K562 (cell line): ENCODE measurements at regions not wholly inside any gene's neighbourhood (a gene's known extent, or its start where the extent isn't known, plus 50 kb on each side); places are given as distances from the start of the nearest gene placed in this dataset.
A peak's percentile ranks its signal among the peaks of the same experiment; 100 is the strongest.

Source experiments
- ADNP ChIP-seq: fragments of 200-800 bp; sonication (Bioruptor generic); IDR thresholded peaks from 2 replicates; pipeline ENCODE4 v1.6.1; 2016; ENCODE audit warnings: missing genetic modification characterization, missing compliant biosample characterization
- BCOR ChIP-seq: fragments of 450-650 bp; IDR thresholded peaks from 2 replicates; pipeline ENCODE4 v1.6.1; 2016
- BRD4 ChIP-seq: fragments of 200-600 bp; sonication (generic); IDR thresholded peaks from 2 replicates; pipeline ENCODE4 v1.6.1; 2017; ENCODE audit warnings: inconsistent platforms
- CBX3 ChIP-seq, 2 experiments: IDR thresholded peaks; 1 replicate in 1 of 2; 2 replicates in 1 of 2; pipeline ENCODE4 v1.6.1; 2012; ENCODE audit warnings: inconsistent platforms in 2 of 2, low read length in 2 of 2, borderline replicate concordance in 1 of 2, control low read depth in 1 of 2
- CCNT2 ChIP-seq: IDR thresholded peaks from 2 replicates; pipeline ENCODE4 v1.6.1; 2011; ENCODE audit warnings: borderline replicate concordance, low read depth, mild to moderate bottlenecking, moderate library complexity, mixed read lengths, low read length; ENCODE audit not compliant: insufficient read length; ENCODE audit errors: extremely low read depth
- CTBP1 ChIP-seq: fragments of 450-650 bp; IDR thresholded peaks from 2 replicates; pipeline ENCODE4 v1.6.1; 2016; ENCODE audit warnings: borderline replicate concordance
- ESRRA ChIP-seq: fragments of 450-650 bp; IDR thresholded peaks from 2 replicates; pipeline ENCODE4 v1.6.1; 2014; ENCODE audit warnings: low read depth, mild to moderate bottlenecking, moderate library complexity, borderline replicate concordance
- FOSL1 ChIP-seq: fragments of 200-800 bp; sonication (Bioruptor generic); conservative IDR thresholded peaks from 2 replicates; pipeline ENCODE4 v1.6.1; 2016; ENCODE audit warnings: missing genetic modification characterization, missing compliant biosample characterization
- FOXJ3 ChIP-seq: sonication (generic); formaldehyde crosslinking; IDR thresholded peaks from 2 replicates; pipeline ENCODE4 v1.4.0; 2020; ENCODE audit warnings: mild to moderate bottlenecking, missing genetic modification reagents
- HNRNPUL1 ChIP-seq: fragments of 200-400 bp; formaldehyde crosslinking; IDR thresholded peaks from 2 replicates; pipeline ENCODE4 v1.6.1; 2017; ENCODE audit warnings: low read length
- KAT7 ChIP-seq: sonication (generic); formaldehyde crosslinking; IDR thresholded peaks from 2 replicates; pipeline ENCODE4 v1.8.0; 2022; ENCODE audit warnings: missing genetic modification reagents, mild to moderate bottlenecking, borderline replicate concordance
- MCM3 ChIP-seq: fragments of 450-650 bp; IDR thresholded peaks from 2 replicates; pipeline ENCODE4 v1.6.1; 2016
- MED1 ChIP-seq: sonication (generic); formaldehyde crosslinking; IDR thresholded peaks from 2 replicates; pipeline ENCODE4 v1.8.1; 2023; ENCODE audit warnings: missing genetic modification reagents, borderline replicate concordance
- MYC ChIP-seq, 2 experiments: fragments of 250-450 bp in 1 of 2; sonication (Bioruptor Pico) in 1 of 2; IDR thresholded peaks; 2 replicates each; pipeline versions ENCODE4 v1.5.1 to v1.6.1; 2012 to 2021; ENCODE audit warnings: low read depth in 2 of 2, borderline replicate concordance in 1 of 2, improper control_type of control experiment in 1 of 2, low read length in 1 of 2, mild to moderate bottlenecking in 1 of 2, moderate library complexity in 1 of 2
- NCOR1 ChIP-seq: fragments of 450-650 bp; IDR thresholded peaks from 2 replicates; pipeline ENCODE4 v1.6.1; 2016; ENCODE audit warnings: mild to moderate bottlenecking, moderate library complexity
- NR2C2 ChIP-seq, 2 experiments: fragments of 200-800 bp in 1 of 2; sonication (Bioruptor generic) in 1 of 2; sonication (generic) in 1 of 2; formaldehyde crosslinking in 1 of 2; IDR thresholded peaks; 2 replicates each; pipeline versions ENCODE4 v1.6.1 to v1.8.0; 2016 to 2022; ENCODE audit warnings: mild to moderate bottlenecking in 1 of 2, missing compliant biosample characterization in 1 of 2, missing genetic modification characterization in 1 of 2, missing genetic modification reagents in 1 of 2
- PHB2 ChIP-seq: fragments of 450-650 bp; IDR thresholded peaks from 2 replicates; pipeline ENCODE4 v1.6.1; 2017; ENCODE audit warnings: low read depth
- SMARCA4 ChIP-seq: fragments of 450-650 bp; IDR thresholded peaks from 2 replicates; pipeline ENCODE4 v1.6.1; 2016
- SOX6 ChIP-seq: fragments of 450-650 bp; IDR thresholded peaks from 2 replicates; pipeline ENCODE4 v1.6.1; 2014; ENCODE audit warnings: mild to moderate bottlenecking
- TEAD1 ChIP-seq, 2 experiments: fragments of 450-650 bp in 1 of 2; sonication (generic) in 1 of 2; formaldehyde crosslinking; IDR thresholded peaks; 2 replicates each; pipeline versions ENCODE4 v1.4.0 to v1.8.0; 2020 to 2022; ENCODE audit warnings: mild to moderate bottlenecking in 2 of 2, missing genetic modification reagents in 1 of 2
- TEAD4 ChIP-seq, 2 experiments: sonication (generic) in 1 of 2; formaldehyde crosslinking in 1 of 2; IDR thresholded peaks; 2 replicates each; pipeline versions ENCODE4 v1.6.1 to v1.8.0; 2012 to 2022; ENCODE audit warnings: borderline replicate concordance in 1 of 2, inconsistent platforms in 1 of 2, low read length in 1 of 2, mild to moderate bottlenecking in 1 of 2, missing genetic modification reagents in 1 of 2
- TSC22D4 ChIP-seq: fragments of 450-650 bp; IDR thresholded peaks from 2 replicates; pipeline ENCODE4 v1.6.1; 2016; ENCODE audit warnings: missing genetic modification characterization, missing biosample characterization, control low read depth
- VEZF1 ChIP-seq: fragments of 200-800 bp; sonication (Bioruptor generic); IDR thresholded peaks from 2 replicates; pipeline ENCODE4 v1.6.1; 2017; ENCODE audit warnings: missing genetic modification characterization, missing compliant biosample characterization
- ZNF395 ChIP-seq: fragments of 200-800 bp; sonication (Bioruptor generic); IDR thresholded peaks from 2 replicates; pipeline ENCODE4 v1.6.1; 2017; ENCODE audit warnings: missing genetic modification characterization, missing compliant biosample characterization

GRCh38 chr14:103204852-103205540 is 81.7 kb downstream of the TNFAIP2 start (continued):
- TF ChIP-seq NR2C2 (CRISPR knock-in tag; IDR thresholded peaks at IDR 0.05) (no peak), NR2C2 (tag; IDR thresholded peaks at IDR 0.05) (0 out of 2 replicates have a peak, but pooled peaks have one; percentile 36), CCNT2 (peak; percentile 25), FOXJ3 (CRISPR knock-in tag) (no peak), CTBP1 (0 out of 2 replicates have a peak, but pooled peaks have one; percentile 15), CBX3 (IDR thresholded peaks at IDR 0.05; ENCODE audit: borderline replicate concordance in 1 of 2, low read length in 2 of 2) (peak; percentile 20 to 99), FOSL1 (peak; percentile 53), TEAD1 (CRISPR knock-in tag; IDR thresholded peaks at IDR 0.05) (peak in 1 of 2 experiments; percentile 87; a peak in 2 of 4 replicates), MED1 (CRISPR knock-in tag) (no peak), ESRRA (no peak), ZNF395 (CRISPR knock-in tag) (0 out of 2 replicates have a peak, but pooled peaks have one; percentile 33), KAT7 (CRISPR knock-in tag) (peak; percentile 30; the same call in 1 of the 2 replicates), SOX6 (peak; percentile 76), PHB2 (peak; percentile 48; the same call in 1 of the 2 replicates), ADNP (tag) (peak; percentile 45; the same call in 1 of the 2 replicates), NCOR1 (peak; percentile 93), VEZF1 (CRISPR knock-in tag) (peak; percentile 27; the same call in 1 of the 2 replicates), SMARCA4 (peak; percentile 82), TSC22D4 (tag) (no peak), TEAD4 (IDR thresholded peaks at IDR 0.05; ENCODE audit: low read length) (peak; percentile 93), TEAD4 (CRISPR knock-in tag; IDR thresholded peaks at IDR 0.05; ENCODE audit: borderline replicate concordance) (no peak), MCM3 (no peak), BRD4 (no peak), HNRNPUL1 (no peak), MYC (IDR thresholded peaks at IDR 0.05; ENCODE audit: low read depth, low read length) (0 out of 2 replicates have a peak, but pooled peaks have one; percentile 44), MYC (CRISPR knock-in tag; IDR thresholded peaks at IDR 0.05; ENCODE audit: borderline replicate concordance, low read depth) (no peak), BCOR (peak; percentile 61; the same call in 1 of the 2 replicates)
